ENCODE measurements at regions not wholly inside any gene's neighbourhood (a gene's known extent, or its start where the extent isn't known, plus 50 kb on each side); places are given as distances from the start of the nearest gene placed in this dataset.

DNA sequence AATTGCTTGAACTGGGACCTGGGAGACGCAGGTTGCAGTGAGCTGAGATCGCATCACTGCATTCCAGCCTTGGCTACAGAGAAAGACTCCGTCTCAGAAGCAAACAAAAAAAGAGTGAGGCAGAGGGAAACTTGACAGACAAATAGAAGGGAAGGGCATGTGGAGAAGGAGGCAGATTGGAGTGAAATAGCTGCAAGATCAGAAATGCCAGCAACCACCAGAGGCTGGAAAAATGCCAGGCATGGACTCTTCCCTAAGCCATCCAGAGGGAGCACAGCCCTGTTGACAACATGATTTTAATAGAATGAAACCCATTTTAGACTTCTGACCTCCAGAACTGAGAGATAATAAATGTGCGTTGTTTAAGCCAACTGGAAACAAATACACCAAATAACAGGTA is 447.2 kb upstream of the SPHKAP start:
- no peaks in the 10 kb centered on the region for H3K9me3 ChIP-seq
- no peak overlapping the region for H3K27ac ChIP-seq
- no peak overlapping the region for H3K4me3 ChIP-seq
- DNase-seq (ENCODE audit: low spot score in 2 of 2) = no peak
- intact Hi-C loops (cut with DNase I) = no loop called here
- no peaks in the 10 kb centered on the region for H3K27me3 ChIP-seq
- no peak for TF ChIP-seq CTCF (IDR thresholded peaks at IDR 0.05)
- H3K36me3 ChIP-seq = no peaks in the 10 kb centered on the region
- H3K4me1 ChIP-seq = no peaks in the 10 kb centered on the region

DNA sequence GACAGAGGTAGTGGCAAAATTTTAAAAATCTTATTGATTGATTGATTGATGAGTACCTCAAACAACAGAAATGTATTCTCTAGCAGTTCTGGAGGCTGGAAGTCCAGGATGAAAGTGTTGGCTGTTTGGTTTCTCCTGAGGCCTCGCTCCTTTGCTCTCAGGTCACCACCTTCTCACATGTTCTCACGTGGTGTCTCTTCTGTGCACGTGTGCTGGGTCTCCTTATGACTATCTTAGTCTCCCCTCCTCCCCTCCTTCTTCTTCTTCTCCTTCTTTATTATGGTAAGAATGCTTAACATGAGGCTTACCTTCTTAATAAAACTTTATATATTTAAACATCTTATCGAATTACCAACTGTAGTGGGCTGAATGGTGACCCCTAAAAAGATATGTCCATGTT is 446.0 kb upstream of the SPHKAP start:
- DNase-seq (ENCODE audit: low spot score in 2 of 2) = no peak
- intact Hi-C loops (cut with DNase I) = no loop called here
- H3K9me3 ChIP-seq = no peaks in the 10 kb centered on the region
- H3K27me3 ChIP-seq = no peaks in the 10 kb centered on the region
- H3K4me3 ChIP-seq = no peak overlapping the region
- no peak for TF ChIP-seq CTCF (IDR thresholded peaks at IDR 0.05)
- H3K4me1 ChIP-seq = no peaks in the 10 kb centered on the region
- H3K36me3 ChIP-seq = no peaks in the 10 kb centered on the region
- H3K27ac ChIP-seq = no peak overlapping the region

GRCh38 chr2:228625481-228625880 is 444.0 kb upstream of the SPHKAP start:
- Histone ChIP-seq H3K4me1 (no peaks in the 10 kb centered on the region), H3K9me3 (no peaks in the 10 kb centered on the region), H3K27me3 (no peaks in the 10 kb centered on the region), H3K27ac (no peak overlapping the region), H3K4me3 (no peak overlapping the region), H3K36me3 (no peaks in the 10 kb centered on the region)
- intact Hi-C loops (cut with DNase I) = no loop called here
- DNase-seq (ENCODE audit: low spot score in 2 of 2) = no peak
- no peak for TF ChIP-seq CTCF (IDR thresholded peaks at IDR 0.05)

DNA sequence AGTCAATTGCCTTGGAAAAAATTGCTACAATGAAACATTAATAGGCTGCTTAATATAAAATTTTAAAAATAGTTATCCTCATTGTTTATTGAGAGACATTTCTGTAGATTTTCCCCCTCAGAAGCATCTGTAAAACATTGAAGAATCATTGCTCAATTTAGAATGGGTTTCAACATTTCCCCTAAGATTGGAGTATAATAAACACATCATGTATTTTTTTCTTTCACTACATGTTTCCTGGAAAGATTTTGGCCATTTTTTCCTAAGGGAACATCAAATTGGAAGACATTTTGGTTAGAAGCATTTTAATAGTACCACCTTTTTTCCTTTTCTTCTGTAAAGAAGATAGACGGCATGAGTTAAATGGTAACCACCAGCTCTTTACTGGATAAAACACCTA is 443.2 kb upstream of the SPHKAP start:
- Histone ChIP-seq H3K27ac (no peak overlapping the region), H3K4me1 (no peaks in the 10 kb centered on the region), H3K4me3 (no peak overlapping the region), H3K9me3 (no peaks in the 10 kb centered on the region), H3K36me3 (no peaks in the 10 kb centered on the region), H3K27me3 (no peaks in the 10 kb centered on the region)
- no peak for TF ChIP-seq CTCF (IDR thresholded peaks at IDR 0.05)
- intact Hi-C loops (cut with DNase I) = no loop called here
- no peak for DNase-seq (ENCODE audit: low spot score in 2 of 2)

- Histone ChIP-seq H3K27ac (no peak overlapping the region), H3K4me3 (no peak overlapping the region), H3K9me3 (no peaks in the 10 kb centered on the region), H3K4me1 (no peaks in the 10 kb centered on the region), H3K27me3 (no peaks in the 10 kb centered on the region), H3K36me3 (no peaks in the 10 kb centered on the region)
- no peak for DNase-seq (ENCODE audit: low spot score in 2 of 2)
- no peak for TF ChIP-seq CTCF (IDR thresholded peaks at IDR 0.05)
- intact Hi-C loops (cut with DNase I) = no loop called here
Measured at GRCh38 chr2:228615496-228615895, 434.0 kb upstream of the SPHKAP start.

DNA sequence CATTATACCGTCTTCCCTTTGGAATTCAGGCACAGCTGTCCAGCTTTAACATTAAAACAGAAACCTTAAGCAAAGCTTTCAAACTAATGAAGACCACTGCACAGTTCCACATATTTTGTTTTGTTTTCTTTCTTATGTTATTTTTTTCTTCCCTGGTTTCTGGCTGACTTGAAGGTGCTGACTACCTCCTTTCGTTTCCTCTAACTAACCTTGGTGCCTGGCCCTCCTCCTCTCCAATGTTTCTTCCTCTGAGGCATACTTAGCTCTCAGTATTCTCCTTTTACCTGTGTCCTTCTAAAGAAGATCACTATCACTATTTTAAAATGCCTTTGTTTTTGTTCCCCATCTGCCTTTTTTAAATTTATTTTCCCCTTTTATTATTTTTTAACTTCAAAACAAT is 433.3 kb upstream of the SPHKAP start:
- DNase-seq (ENCODE audit: low spot score in 2 of 2) = no peak
- Histone ChIP-seq H3K27me3 (no peaks in the 10 kb centered on the region), H3K9me3 (no peaks in the 10 kb centered on the region), H3K4me3 (no peak overlapping the region), H3K36me3 (no peaks in the 10 kb centered on the region), H3K27ac (no peak overlapping the region), H3K4me1 (no peaks in the 10 kb centered on the region)
- intact Hi-C loops (cut with DNase I) = no loop called here
- TF ChIP-seq CTCF (IDR thresholded peaks at IDR 0.05) = no peak

All from ascending aorta (tissue), 2 donors.